GM06990 (cell line): ENCODE measurements at regions not wholly inside any gene's neighbourhood (a gene's known extent, or its start where the extent isn't known, plus 50 kb on each side); places are given as distances from the start of the nearest gene placed in this dataset.

Experiments used
- DNase-seq: peaks from one replicate; pipeline ENCODE4 v3.0.0-alpha.2; 2011; ENCODE audit not compliant: insufficient read length; ENCODE audit errors: extremely low read depth
- H3K27me3 ChIP-seq: replicated peaks from 2 replicates; pipeline ENCODE4 v1.6.0; 2011; ENCODE audit warnings: low read length; ENCODE audit not compliant: control insufficient read depth, insufficient read depth
- H3K36me3 ChIP-seq: 2 replicates; pipeline ENCODE4 v1.5.1; 2011; ENCODE audit warnings: low read length; ENCODE audit not compliant: control insufficient read depth, insufficient read depth
- H3K4me3 ChIP-seq: replicated peaks from 2 replicates; pipeline ENCODE4 v1.5.1; 2011; ENCODE audit warnings: low read depth, mild to moderate bottlenecking, control low read depth, low read length
- CTCF ChIP-seq: IDR thresholded peaks from 2 replicates; pipeline ENCODE4 v1.5.1; 2011; ENCODE audit warnings: low read length, control low read depth, mild to moderate bottlenecking, inconsistent platforms; ENCODE audit not compliant: insufficient read depth, poor library complexity, severe bottlenecking

GRCh38 chr14:54169254-54169924 lies 212.8 kb upstream of the BMP4 start:
- no peak for TF ChIP-seq CTCF
- no peak overlapping the region for H3K4me3 ChIP-seq
- DNase-seq, result no peak
- H3K36me3 ChIP-seq, result no peaks in the 10 kb centered on the region
- H3K27me3 ChIP-seq, result no peaks in the 10 kb centered on the region; the same call in none of the 2 replicates

DNA sequence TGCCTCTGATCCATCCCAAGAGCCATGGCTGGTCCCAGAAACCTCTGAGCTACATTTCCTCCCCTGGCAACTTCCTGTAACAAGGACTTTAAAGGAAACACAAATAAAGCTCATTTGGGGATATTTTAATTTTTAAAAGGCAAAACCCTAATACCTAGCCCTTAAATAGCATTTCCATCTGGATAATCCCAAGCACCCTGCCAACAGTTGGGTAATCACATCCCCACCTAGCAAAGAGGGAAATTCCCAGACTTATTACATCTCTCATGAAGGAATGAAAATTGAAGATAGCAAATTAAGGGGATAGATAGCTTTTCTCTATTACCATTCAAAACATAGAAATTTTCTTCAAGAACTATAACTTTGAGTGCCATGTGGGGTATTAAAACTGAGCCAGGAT lies 213.7 kb upstream of the BMP4 start:
- no peaks in the 10 kb centered on the region for H3K36me3 ChIP-seq
- no peaks in the 10 kb centered on the region; the same call in none of the 2 replicates for H3K27me3 ChIP-seq
- no peak overlapping the region for H3K4me3 ChIP-seq
- no peak for DNase-seq
- no peak for TF ChIP-seq CTCF

DNA sequence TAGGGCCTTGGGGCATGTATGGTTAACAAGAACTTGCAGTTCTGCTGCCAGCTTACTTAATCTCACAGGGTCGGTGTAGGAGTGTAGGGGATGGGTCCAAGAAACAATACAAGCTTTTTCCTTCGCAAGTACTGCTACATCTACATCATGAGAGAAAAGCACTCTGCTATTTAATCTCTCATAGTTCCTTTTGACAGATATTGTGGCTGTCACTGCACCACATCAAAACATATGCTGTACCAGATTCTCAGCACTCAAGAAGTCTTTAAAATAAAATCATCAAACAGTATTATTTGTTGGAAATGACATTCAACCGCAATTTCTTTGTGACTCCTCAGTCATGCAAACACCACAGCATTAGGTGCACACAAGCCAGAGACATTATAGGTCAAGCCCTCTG lies 215.5 kb upstream of the BMP4 start:
- TF ChIP-seq CTCF, result no peak
- no peak overlapping the region for H3K4me3 ChIP-seq
- no peaks in the 10 kb centered on the region; the same call in none of the 2 replicates for H3K27me3 ChIP-seq

DNA sequence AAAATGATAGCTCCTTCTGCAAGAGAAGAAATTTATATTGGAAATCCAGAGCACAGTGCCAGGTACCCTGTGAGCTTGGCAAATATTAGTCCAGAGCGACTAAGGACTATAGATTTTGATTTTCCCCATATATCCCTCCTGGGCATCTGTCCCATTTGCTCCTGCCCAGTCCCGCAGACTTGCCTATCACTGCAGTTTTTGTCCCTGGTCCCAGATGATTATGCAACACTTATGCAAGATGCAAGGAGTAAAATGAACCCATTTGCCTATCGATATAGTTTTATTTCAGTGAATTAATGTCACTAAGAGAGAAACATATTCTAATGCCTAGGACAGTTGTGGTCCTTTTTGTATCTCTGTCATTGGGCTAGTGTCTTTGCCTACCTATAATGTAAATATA lies 215.9 kb upstream of the BMP4 start:
- no peak for DNase-seq
- no peaks in the 10 kb centered on the region for H3K36me3 ChIP-seq
- no peak for TF ChIP-seq CTCF
- H3K4me3 ChIP-seq, result no peak overlapping the region
- H3K27me3 ChIP-seq, result no peaks in the 10 kb centered on the region; the same call in none of the 2 replicates

More for the DNA sequence above, 215.5 kb upstream of the BMP4 start:
- no peaks in the 10 kb centered on the region for H3K36me3 ChIP-seq
- DNase-seq, result no peak

- no peaks in the 10 kb centered on the region; the same call in none of the 2 replicates for H3K27me3 ChIP-seq
- no peak overlapping the region for H3K4me3 ChIP-seq
- TF ChIP-seq CTCF, result no peak
- H3K36me3 ChIP-seq, result no peaks in the 10 kb centered on the region
- no peak for DNase-seq
These were observed 217.2 kb upstream of the BMP4 start for GRCh38 chr14:54173802-54174201.
